ENCODE measurements at regions not wholly inside any gene's neighbourhood (a gene's known extent, or its start where the extent isn't known, plus 50 kb on each side); places are given as distances from the start of the nearest gene placed in this dataset.
"Not testable (repeated sequence)": the region's sequence is repeated elsewhere in the genome, so short reads cannot be mapped to it uniquely, and the experiment has no call there.

DNA sequence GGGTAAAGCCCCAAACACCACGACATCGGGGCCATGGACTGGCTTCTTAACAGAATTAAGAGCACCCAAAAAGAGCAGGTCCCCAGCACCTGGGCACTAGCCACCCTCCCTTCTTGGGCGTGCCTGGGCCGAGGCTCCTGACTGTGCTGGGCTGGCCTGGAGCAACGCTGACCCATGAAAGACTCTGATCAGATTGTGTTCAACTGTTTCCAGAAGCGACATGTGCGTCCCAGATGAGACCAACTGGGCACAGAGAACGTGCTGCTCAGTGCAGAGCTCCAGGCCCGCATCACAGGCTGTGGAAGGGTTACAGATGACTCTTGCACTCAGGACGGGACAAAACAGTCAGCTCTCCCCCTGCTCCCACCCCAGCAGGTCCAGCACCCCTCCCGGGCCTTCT lies 100.7 kb downstream of the KCNJ12 start:
- no peak for DNase-seq (ENCODE audit: low read depth in 1 of 2, low spot score in 1 of 2)
- no peaks in the 10 kb centered on the region for H3K27me3 ChIP-seq (ENCODE audit: insufficient read depth, poor library complexity, severe bottlenecking)
- no peak overlapping the region for H3K27ac ChIP-seq (replicated peaks)
- TF ChIP-seq CTCF (IDR thresholded peaks at IDR 0.05; ENCODE audit: insufficient read depth, low read length) (no peak), GABPA (IDR thresholded peaks at IDR 0.05; ENCODE audit: low read depth) (no peak), REST (IDR thresholded peaks at IDR 0.05; ENCODE audit: insufficient replicate concordance, low read depth) (no peak), SPI1 (IDR thresholded peaks at IDR 0.05; ENCODE audit: borderline replicate concordance, low read depth) (no peak), POLR2AphosphoS5 (IDR thresholded peaks at IDR 0.05; ENCODE audit: low read depth) (no peak)
- H3K4me3 ChIP-seq (replicated peaks; ENCODE audit: insufficient read depth, low read length), result no peak overlapping the region

DNA sequence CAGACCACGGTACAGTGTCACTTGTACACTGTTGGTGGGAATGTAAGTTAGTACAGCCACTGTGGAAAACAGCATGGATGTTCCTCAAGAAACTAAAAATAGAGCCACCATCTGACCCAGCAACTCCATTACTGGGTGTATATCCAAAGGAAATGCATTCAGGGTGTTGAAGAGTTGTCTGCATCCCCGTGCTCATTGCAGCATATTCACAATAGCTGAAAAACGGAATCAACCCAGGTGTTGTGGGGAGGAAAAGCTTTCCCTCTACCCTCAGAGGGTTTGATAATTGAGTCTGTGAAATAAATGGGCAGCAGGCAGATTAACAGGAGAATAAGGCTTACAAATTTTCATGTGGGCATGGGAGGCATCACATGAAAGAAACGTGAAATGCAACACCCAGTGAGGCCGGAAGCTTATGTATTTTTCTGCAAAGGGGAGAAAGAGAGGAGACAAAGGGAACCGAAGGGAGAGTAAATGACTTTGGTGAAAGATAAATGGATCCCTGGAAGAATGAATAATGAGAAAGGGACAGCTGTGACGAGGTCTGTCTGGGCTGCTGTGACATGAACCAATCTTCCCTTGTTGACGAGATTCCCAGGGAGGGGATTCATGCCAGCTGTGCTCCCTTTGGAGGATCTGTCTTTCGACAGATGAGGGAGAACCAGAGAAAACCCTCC lies 106.2 kb downstream of the KCNJ12 start:
- no peak for DNase-seq (ENCODE audit: low read depth in 1 of 2, low spot score in 1 of 2)
- no peak overlapping the region for H3K27ac ChIP-seq (replicated peaks)
- H3K4me3 ChIP-seq (replicated peaks; ENCODE audit: insufficient read depth, low read length), result no peak overlapping the region
- no peaks in the 10 kb centered on the region for H3K27me3 ChIP-seq (ENCODE audit: insufficient read depth, poor library complexity, severe bottlenecking)
- TF ChIP-seq GABPA (IDR thresholded peaks at IDR 0.05; ENCODE audit: low read depth), result no peak
- no peak for TF ChIP-seq CTCF (IDR thresholded peaks at IDR 0.05; ENCODE audit: insufficient read depth, low read length)
- no peak for TF ChIP-seq REST (IDR thresholded peaks at IDR 0.05; ENCODE audit: insufficient replicate concordance, low read depth)
- no peak for TF ChIP-seq SPI1 (IDR thresholded peaks at IDR 0.05; ENCODE audit: borderline replicate concordance, low read depth)
- TF ChIP-seq POLR2AphosphoS5 (IDR thresholded peaks at IDR 0.05; ENCODE audit: low read depth), result no peak

DNA sequence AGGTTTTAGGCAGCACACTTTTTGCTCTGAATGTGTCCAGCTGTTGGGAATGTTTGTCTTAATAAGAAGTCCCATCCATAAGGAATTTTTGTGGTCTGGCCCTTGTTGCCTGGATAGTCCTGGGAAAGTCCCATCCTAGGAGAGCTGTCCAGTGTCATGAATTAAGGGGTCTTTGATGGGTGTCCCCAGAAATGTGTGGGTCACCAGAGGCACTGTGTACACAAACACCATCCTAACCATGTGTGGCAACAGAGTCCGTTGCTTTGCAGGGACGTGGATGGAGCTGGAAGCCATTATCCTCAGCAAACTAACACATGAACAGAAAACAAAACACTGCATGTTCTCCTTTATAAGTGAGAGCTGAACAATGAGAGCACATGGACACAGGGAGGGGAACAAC lies 111.9 kb downstream of the KCNJ12 start:
- H3K27me3 ChIP-seq (ENCODE audit: insufficient read depth, poor library complexity, severe bottlenecking); DNase-seq (ENCODE audit: low read depth in 1 of 2, low spot score in 1 of 2): not testable (repeated sequence)

DNA sequence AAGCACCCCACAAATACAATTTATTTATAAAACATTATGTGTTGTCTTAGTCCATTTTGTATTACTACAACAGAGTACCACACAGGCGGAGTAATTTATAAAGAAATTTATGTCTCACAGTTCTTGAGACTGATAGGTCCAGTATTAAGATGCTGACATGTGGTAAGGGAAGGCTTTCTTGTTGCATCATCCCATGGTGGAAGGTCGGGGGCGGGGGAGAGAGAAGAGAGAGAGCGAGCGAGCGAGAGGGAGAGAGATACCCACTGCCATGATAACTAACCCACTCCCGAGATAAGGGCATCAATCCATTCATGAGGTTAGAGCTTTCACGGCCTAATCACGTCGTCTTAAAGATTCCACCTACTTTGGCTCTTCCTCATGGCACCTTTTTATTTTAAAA lies 117.8 kb downstream of the KCNJ12 start:
- DNase-seq (ENCODE audit: low read depth in 1 of 2, low spot score in 1 of 2), result no peak
- H3K4me3 ChIP-seq (replicated peaks; ENCODE audit: insufficient read depth, low read length), result no peak overlapping the region
- no peak overlapping the region for H3K27ac ChIP-seq (replicated peaks)
- TF ChIP-seq SPI1 (IDR thresholded peaks at IDR 0.05; ENCODE audit: borderline replicate concordance, low read depth) (no peak), REST (IDR thresholded peaks at IDR 0.05; ENCODE audit: insufficient replicate concordance, low read depth) (no peak), POLR2AphosphoS5 (IDR thresholded peaks at IDR 0.05; ENCODE audit: low read depth) (no peak), GABPA (IDR thresholded peaks at IDR 0.05; ENCODE audit: low read depth) (no peak), CTCF (IDR thresholded peaks at IDR 0.05; ENCODE audit: insufficient read depth, low read length) (no peak)
- H3K27me3 ChIP-seq (ENCODE audit: insufficient read depth, poor library complexity, severe bottlenecking), result no peaks in the 10 kb centered on the region

More for the DNA sequence above, 111.9 kb downstream of the KCNJ12 start:
- H3K4me3 ChIP-seq (replicated peaks; ENCODE audit: insufficient read depth, low read length); H3K27ac ChIP-seq (replicated peaks): not testable (repeated sequence)
